Tibial nerve (tissue), 4 donors: ENCODE measurements at regions not wholly inside any gene's neighbourhood (a gene's known extent, or its start where the extent isn't known, plus 50 kb on each side); places are given as distances from the start of the nearest gene placed in this dataset.

ENCODE experiments used
- DNase-seq, 2 donors: peaks; one replicate each; pipeline ENCODE4 v3.0.0-alpha.2; 2019; ENCODE audit warnings: low spot score in 2 of 2
- H3K27ac ChIP-seq, 4 donors: fragments of 200-600 bp; sonication (generic) in 3 of 4; one replicate each; pipeline ENCODE4 v1.5.1; 2017 to 2019; ENCODE audit warnings: mild to moderate bottlenecking in 1 of 4
- H3K27me3 ChIP-seq, 2 donors: fragments of 200-600 bp; sonication (generic) in 1 of 2; one replicate each; pipeline versions ENCODE4 v1.5.1 to v1.6.0; 2017 to 2019
- H3K36me3 ChIP-seq, 3 donors: fragments of 200-600 bp; sonication (generic); one replicate each; pipeline ENCODE4 v1.5.1; 2018 to 2019
- H3K4me1 ChIP-seq, 4 donors: fragments of 200-600 bp; sonication (generic) in 3 of 4; one replicate each; pipeline ENCODE4 v1.5.1; 2017 to 2019
- H3K4me3 ChIP-seq, 4 donors: fragments of 200-600 bp; sonication (generic) in 3 of 4; one replicate each; pipeline ENCODE4 v1.5.1; 2017 to 2019; ENCODE audit warnings: mild to moderate bottlenecking in 1 of 4, moderate library complexity in 1 of 4
- H3K9me3 ChIP-seq, 4 donors: fragments of 200-600 bp; sonication (generic) in 3 of 4; one replicate each; pipeline ENCODE4 v1.5.1; 2017 to 2019
- EP300 ChIP-seq, 2 donors: sonication (generic); formaldehyde crosslinking; IDR thresholded peaks; one replicate each; pipeline ENCODE4 v1.6.1; 2017; ENCODE audit warnings: antibody characterized with exemption in 2 of 2, mild to moderate bottlenecking in 1 of 2
- POLR2A ChIP-seq, 2 donors: fragments of 450-650 bp; IDR thresholded peaks; one replicate each; pipeline ENCODE4 v1.6.1; 2017; ENCODE audit warnings: antibody characterized with exemption in 2 of 2, mild to moderate bottlenecking in 2 of 2, moderate library complexity in 2 of 2
- WGBS, 2 donors: methylation state at CpG; one replicate each; pipeline ENCODE4 v1.1.5; 2018; 5-methylcytosine and 5-hydroxymethylcytosine counted together
- TF ChIP-seq, protein P1 (sequence below), 5 experiments: fragments of 200-600 bp in 3 of 5; fragments of 450-650 bp in 2 of 5; sonication (generic) in 3 of 5; IDR thresholded peaks; one replicate each; pipeline ENCODE4 v1.5.1; 2016 to 2019; ENCODE audit warnings: antibody characterized with exemption in 5 of 5, mild to moderate bottlenecking in 3 of 5, moderate library complexity in 2 of 5

DNA sequence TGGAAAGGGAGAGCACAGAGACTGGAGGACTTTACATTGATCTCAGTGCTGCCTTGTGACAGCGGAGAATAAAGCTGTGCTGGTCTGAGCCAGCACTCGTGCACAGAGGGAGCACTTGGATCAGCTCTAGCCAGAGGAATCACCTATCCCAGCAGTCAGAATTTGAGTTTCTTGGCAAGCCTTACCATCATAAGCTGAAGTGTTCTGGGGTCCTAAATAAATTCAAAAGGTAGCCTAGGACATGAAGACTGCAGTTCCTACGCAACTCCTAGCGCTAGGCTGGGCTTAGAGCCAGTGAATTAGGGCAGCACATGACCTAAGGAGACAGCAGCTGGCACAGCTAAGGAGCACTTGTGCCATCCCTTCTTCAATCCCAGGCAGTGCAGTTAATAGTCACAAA is 119.5 kb downstream of the HMHB1 start:
- DNase-seq: no peak
- Histone ChIP-seq H3K27me3 (no peaks in the 10 kb centered on the region), H3K27ac (no peak overlapping the region), H3K4me3 (no peak overlapping the region), H3K9me3 (peaks cover 0 to 27% (median 0%) of the 10 kb centered on the region in 4 donors), H3K4me1 (no peaks in the 10 kb centered on the region), H3K36me3 (no peaks in the 10 kb centered on the region)
- no peak for TF ChIP-seq EP300 (IDR thresholded peaks at IDR 0.05)
- TF ChIP-seq, protein P1, sequence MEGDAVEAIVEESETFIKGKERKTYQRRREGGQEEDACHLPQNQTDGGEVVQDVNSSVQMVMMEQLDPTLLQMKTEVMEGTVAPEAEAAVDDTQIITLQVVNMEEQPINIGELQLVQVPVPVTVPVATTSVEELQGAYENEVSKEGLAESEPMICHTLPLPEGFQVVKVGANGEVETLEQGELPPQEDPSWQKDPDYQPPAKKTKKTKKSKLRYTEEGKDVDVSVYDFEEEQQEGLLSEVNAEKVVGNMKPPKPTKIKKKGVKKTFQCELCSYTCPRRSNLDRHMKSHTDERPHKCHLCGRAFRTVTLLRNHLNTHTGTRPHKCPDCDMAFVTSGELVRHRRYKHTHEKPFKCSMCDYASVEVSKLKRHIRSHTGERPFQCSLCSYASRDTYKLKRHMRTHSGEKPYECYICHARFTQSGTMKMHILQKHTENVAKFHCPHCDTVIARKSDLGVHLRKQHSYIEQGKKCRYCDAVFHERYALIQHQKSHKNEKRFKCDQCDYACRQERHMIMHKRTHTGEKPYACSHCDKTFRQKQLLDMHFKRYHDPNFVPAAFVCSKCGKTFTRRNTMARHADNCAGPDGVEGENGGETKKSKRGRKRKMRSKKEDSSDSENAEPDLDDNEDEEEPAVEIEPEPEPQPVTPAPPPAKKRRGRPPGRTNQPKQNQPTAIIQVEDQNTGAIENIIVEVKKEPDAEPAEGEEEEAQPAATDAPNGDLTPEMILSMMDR (IDR thresholded peaks at IDR 0.05): no peak
- no peak for TF ChIP-seq POLR2A (IDR thresholded peaks at IDR 0.05)
- 80 to 89% methylated on average over 4 of the region's 4 CpGs for WGBS, 2 donors

DNA sequence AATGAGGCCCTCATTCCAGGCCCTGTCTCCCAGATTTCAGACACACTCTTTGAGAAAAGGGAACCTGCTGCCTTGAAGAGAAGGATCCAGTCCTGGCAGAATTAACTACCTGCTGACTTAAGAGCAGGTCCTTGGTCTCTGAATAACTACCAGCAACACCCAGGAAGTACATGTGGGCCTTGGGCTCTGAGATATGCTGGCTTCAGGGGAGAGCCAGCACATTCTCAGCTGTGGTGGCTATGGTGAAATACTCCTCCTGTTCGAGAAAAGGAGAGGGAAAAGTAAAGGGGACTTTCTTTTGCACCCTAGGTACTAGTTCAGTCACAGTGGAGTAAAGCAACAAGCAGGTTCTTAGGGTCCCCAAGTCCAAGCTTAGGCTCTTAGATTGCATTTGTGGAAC is 120.0 kb downstream of the HMHB1 start:
- WGBS, 2 donors: 71 to 93% methylated on average over 1 of the region's 1 CpG
- Histone ChIP-seq H3K36me3 (no peaks in the 10 kb centered on the region), H3K9me3 (peaks cover 0 to 27% (median 0%) of the 10 kb centered on the region in 4 donors), H3K4me1 (no peaks in the 10 kb centered on the region), H3K4me3 (no peak overlapping the region), H3K27me3 (no peaks in the 10 kb centered on the region), H3K27ac (no peak overlapping the region)
- TF ChIP-seq, protein P1 (IDR thresholded peaks at IDR 0.05): no peak
- TF ChIP-seq EP300 (IDR thresholded peaks at IDR 0.05): no peak
- no peak for TF ChIP-seq POLR2A (IDR thresholded peaks at IDR 0.05)
- no peak for DNase-seq

DNA sequence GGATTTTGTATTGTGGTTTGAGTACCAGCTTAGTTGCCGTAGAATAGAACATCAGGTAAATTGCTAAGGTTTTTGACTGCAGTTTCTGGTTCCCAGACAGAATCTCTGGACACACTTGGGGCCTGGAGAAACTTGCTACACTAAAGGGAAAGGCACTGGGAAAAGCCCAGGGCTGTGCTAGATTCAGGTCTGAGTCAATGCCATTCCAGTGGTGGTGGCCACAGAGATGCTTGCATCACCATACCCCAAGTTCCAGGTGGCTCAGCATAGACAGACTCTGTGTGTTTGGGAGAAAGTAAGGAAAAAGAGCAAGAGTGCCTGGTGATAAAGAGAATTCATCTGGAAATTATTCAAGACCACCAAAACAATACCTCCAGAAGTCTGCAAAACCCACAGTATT is 120.6 kb downstream of the HMHB1 start:
- H3K27ac ChIP-seq: no peak overlapping the region
- H3K36me3 ChIP-seq: no peaks in the 10 kb centered on the region
- DNase-seq: no peak
- H3K27me3 ChIP-seq: no peaks in the 10 kb centered on the region
- H3K4me3 ChIP-seq: no peak overlapping the region
- WGBS, 2 donors: 95 to 100% methylated on average over 1 of the region's 1 CpG
- TF ChIP-seq, protein P1 (IDR thresholded peaks at IDR 0.05): no peak
- TF ChIP-seq POLR2A (IDR thresholded peaks at IDR 0.05) (no peak), EP300 (IDR thresholded peaks at IDR 0.05) (no peak)
- H3K9me3 ChIP-seq: peaks cover 0 to 27% (median 0%) of the 10 kb centered on the region in 4 donors
- no peaks in the 10 kb centered on the region for H3K4me1 ChIP-seq

DNA sequence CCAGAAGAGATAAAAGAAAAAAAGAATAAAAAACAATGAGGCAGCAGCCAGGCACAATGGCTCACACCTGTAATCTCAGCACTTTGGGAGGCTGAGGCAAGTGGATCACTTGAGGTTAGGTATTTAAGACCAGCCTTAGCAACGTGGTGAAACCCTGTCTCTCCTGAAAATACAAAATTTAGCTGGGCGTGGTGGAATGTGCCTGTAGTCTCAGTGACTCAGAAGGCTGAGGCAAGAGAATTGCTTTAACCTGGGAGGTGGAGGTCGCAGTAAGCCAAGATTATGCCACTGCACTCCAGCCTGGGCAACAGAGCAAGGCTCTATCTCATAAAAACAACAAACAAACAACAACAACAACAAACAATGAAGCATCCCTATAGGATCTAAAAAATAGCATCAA is 121.5 kb downstream of the HMHB1 start:
- DNase-seq: no peak
- H3K27ac ChIP-seq: no peak overlapping the region
- 71 to 80% methylated on average over 3 of the region's 3 CpGs for WGBS, 2 donors

DNA sequence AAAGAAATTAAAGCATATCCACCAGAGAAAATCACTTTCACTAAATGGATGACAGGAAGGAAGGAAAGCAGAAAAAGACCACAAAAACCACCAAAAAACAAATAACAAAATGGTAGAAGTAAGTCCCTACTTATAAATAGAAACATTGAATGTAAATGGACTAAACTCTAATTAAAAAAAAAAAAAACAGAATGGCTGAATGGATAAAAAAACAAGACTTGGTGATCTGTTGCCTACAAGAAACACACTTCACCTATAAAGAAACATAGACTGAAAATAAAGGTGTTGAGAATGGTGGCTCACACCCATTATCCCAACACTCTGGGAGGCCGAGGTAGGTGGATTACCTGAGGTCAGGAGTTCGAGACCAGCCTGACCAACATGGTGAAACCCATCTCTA is 122.9 kb downstream of the HMHB1 start:
- no peak for TF ChIP-seq EP300 (IDR thresholded peaks at IDR 0.05)
- TF ChIP-seq POLR2A (IDR thresholded peaks at IDR 0.05): no peak
- TF ChIP-seq, protein P1 (IDR thresholded peaks at IDR 0.05): no peak
- DNase-seq: no peak
- H3K9me3 ChIP-seq: peaks cover 0 to 27% (median 0%) of the 10 kb centered on the region in 4 donors
- no peaks in the 10 kb centered on the region for H3K4me1 ChIP-seq
- WGBS, 2 donors: 86 to 91% methylated on average over 2 of the region's 2 CpGs
- H3K27me3 ChIP-seq: no peaks in the 10 kb centered on the region
- H3K27ac ChIP-seq: no peak overlapping the region
- no peaks in the 10 kb centered on the region for H3K36me3 ChIP-seq
- H3K4me3 ChIP-seq: no peak overlapping the region

More for the DNA sequence above, 121.5 kb downstream of the HMHB1 start:
- peaks cover 0 to 27% (median 0%) of the 10 kb centered on the region in 4 donors for H3K9me3 ChIP-seq
- H3K27me3 ChIP-seq: no peaks in the 10 kb centered on the region
- no peak for TF ChIP-seq POLR2A (IDR thresholded peaks at IDR 0.05)
- TF ChIP-seq EP300 (IDR thresholded peaks at IDR 0.05): no peak
- TF ChIP-seq, protein P1 (IDR thresholded peaks at IDR 0.05): no peak
- no peaks in the 10 kb centered on the region for H3K4me1 ChIP-seq
- no peaks in the 10 kb centered on the region for H3K36me3 ChIP-seq
- H3K4me3 ChIP-seq: no peak overlapping the region
